ENCODE measurements at regions not wholly inside any gene's neighbourhood (a gene's known extent, or its start where the extent isn't known, plus 50 kb on each side); places are given as distances from the start of the nearest gene placed in this dataset.

- no peak for DNase-seq
- CTCF ChIA-PET: no interaction called here
- Mint-ChIP-seq H3K9me3 (ENCODE audit: low read depth, unreplicated experiment) (peaks cover 8% of the 10 kb centered on the region), H3K4me3 (ENCODE audit: low read depth, unreplicated experiment) (no peak overlapping the region), H3K36me3 (ENCODE audit: insufficient read depth, unreplicated experiment) (no peaks in the 10 kb centered on the region), H3K27me3 (ENCODE audit: unreplicated experiment) (no peaks in the 10 kb centered on the region), H3K27ac (ENCODE audit: unreplicated experiment) (no peak overlapping the region), H3K4me1 (ENCODE audit: low read depth, unreplicated experiment) (no peaks in the 10 kb centered on the region)
- BruUV-seq (replicated peaks): no TSS peak
- TF ChIP-seq CTCF (IDR thresholded peaks at IDR 0.05; ENCODE audit: unreplicated experiment): no peak
- intact Hi-C loops (cut with micrococcal nuclease; ENCODE audit: unreplicated experiment): no loop called here
Observed at GRCh38 chr18:43506935-43507334, 229.6 kb upstream of the SYT4 start.

GRCh38 chr18:43507842-43508481, 230.7 kb upstream of the SYT4 start:
- intact Hi-C loops (cut with micrococcal nuclease; ENCODE audit: unreplicated experiment): no loop called here
- CTCF ChIA-PET: no interaction called here
- H3K27ac Mint-ChIP-seq (ENCODE audit: unreplicated experiment): no peak overlapping the region
- no peaks in the 10 kb centered on the region for H3K27me3 Mint-ChIP-seq (ENCODE audit: unreplicated experiment)
- H3K4me3 Mint-ChIP-seq (ENCODE audit: low read depth, unreplicated experiment): no peak overlapping the region
- no peak for TF ChIP-seq CTCF (IDR thresholded peaks at IDR 0.05; ENCODE audit: unreplicated experiment)
- H3K9me3 Mint-ChIP-seq (ENCODE audit: low read depth, unreplicated experiment): peaks cover 10% of the 10 kb centered on the region
- H3K4me1 Mint-ChIP-seq (ENCODE audit: low read depth, unreplicated experiment): no peaks in the 10 kb centered on the region
- no peaks in the 10 kb centered on the region for H3K36me3 Mint-ChIP-seq (ENCODE audit: insufficient read depth, unreplicated experiment)
- BruUV-seq (replicated peaks): no TSS peak
- DNase-seq: no peak

GRCh38 chr18:43514747-43515146, 237.5 kb upstream of the SYT4 start:
- Mint-ChIP-seq H3K27ac (ENCODE audit: unreplicated experiment) (no peak overlapping the region), H3K4me1 (ENCODE audit: low read depth, unreplicated experiment) (no peaks in the 10 kb centered on the region), H3K4me3 (ENCODE audit: low read depth, unreplicated experiment) (no peak overlapping the region), H3K36me3 (ENCODE audit: insufficient read depth, unreplicated experiment) (no peaks in the 10 kb centered on the region), H3K9me3 (ENCODE audit: low read depth, unreplicated experiment) (peaks cover 19% of the 10 kb centered on the region), H3K27me3 (ENCODE audit: unreplicated experiment) (no peaks in the 10 kb centered on the region)
- intact Hi-C loops (cut with micrococcal nuclease; ENCODE audit: unreplicated experiment): no loop called here
- CTCF ChIA-PET: interaction anchor here (0.6 to 0.7 kb wide), 2 partner anchors 55 to 272 kb away, joined by 4 to 8 read pairs; no protein-coding TSS in a partner anchor
- DNase-seq: no peak
- BruUV-seq (replicated peaks): no TSS peak
- no peak for TF ChIP-seq CTCF (IDR thresholded peaks at IDR 0.05; ENCODE audit: unreplicated experiment)

GRCh38 chr18:43515481-43515880, 238.2 kb upstream of the SYT4 start:
- H3K27me3 Mint-ChIP-seq (ENCODE audit: unreplicated experiment): no peaks in the 10 kb centered on the region
- TF ChIP-seq CTCF (IDR thresholded peaks at IDR 0.05; ENCODE audit: unreplicated experiment): no peak
- no peak for DNase-seq
- intact Hi-C loops (cut with micrococcal nuclease; ENCODE audit: unreplicated experiment): no loop called here
- BruUV-seq (replicated peaks): no TSS peak
- H3K9me3 Mint-ChIP-seq (ENCODE audit: low read depth, unreplicated experiment): peaks cover 16% of the 10 kb centered on the region
- H3K4me3 Mint-ChIP-seq (ENCODE audit: low read depth, unreplicated experiment): no peak overlapping the region
- CTCF ChIA-PET: interaction anchor here (0.7 kb wide), 1 partner anchor 55 kb away, joined by 4 read pairs; no protein-coding TSS in a partner anchor
- no peak overlapping the region for H3K27ac Mint-ChIP-seq (ENCODE audit: unreplicated experiment)
- H3K36me3 Mint-ChIP-seq (ENCODE audit: insufficient read depth, unreplicated experiment): no peaks in the 10 kb centered on the region
- H3K4me1 Mint-ChIP-seq (ENCODE audit: low read depth, unreplicated experiment): no peaks in the 10 kb centered on the region
